ENCODE measurements at regions not wholly inside any gene's neighbourhood (a gene's known extent, or its start where the extent isn't known, plus 50 kb on each side); places are given as distances from the start of the nearest gene placed in this dataset.
"Not testable (repeated sequence)": the region's sequence is repeated elsewhere in the genome, so short reads cannot be mapped to it uniquely, and the experiment has no call there.

DNA sequence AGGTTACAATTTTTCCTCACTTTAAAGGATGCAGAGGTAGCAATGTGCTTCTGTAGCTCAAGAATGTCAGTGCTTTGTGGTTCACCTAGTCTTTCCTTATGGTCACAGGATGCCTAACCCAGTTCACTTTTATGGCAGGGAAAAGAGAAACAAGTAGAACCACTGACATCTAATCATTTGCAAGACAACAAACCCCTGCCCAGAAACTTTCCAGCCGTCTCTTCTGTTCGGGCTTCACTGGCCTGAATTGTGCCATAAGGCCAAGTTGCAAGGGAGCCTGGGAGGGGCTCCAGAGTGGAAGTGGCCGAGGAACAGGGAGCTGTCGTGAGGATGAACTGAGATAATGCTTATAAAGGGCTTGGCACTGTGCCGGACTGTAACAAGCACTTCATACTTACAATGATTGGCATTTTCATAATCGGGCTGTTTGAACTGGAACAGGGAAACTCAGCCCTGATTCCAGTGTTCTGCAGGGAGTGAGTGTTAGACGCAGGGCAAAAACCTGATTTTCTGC is 212.6 kb downstream of the BCAS1 start:
- FAIRE-seq (no peak), DNase-seq (ENCODE audit: low spot score) (no peak)

DNA sequence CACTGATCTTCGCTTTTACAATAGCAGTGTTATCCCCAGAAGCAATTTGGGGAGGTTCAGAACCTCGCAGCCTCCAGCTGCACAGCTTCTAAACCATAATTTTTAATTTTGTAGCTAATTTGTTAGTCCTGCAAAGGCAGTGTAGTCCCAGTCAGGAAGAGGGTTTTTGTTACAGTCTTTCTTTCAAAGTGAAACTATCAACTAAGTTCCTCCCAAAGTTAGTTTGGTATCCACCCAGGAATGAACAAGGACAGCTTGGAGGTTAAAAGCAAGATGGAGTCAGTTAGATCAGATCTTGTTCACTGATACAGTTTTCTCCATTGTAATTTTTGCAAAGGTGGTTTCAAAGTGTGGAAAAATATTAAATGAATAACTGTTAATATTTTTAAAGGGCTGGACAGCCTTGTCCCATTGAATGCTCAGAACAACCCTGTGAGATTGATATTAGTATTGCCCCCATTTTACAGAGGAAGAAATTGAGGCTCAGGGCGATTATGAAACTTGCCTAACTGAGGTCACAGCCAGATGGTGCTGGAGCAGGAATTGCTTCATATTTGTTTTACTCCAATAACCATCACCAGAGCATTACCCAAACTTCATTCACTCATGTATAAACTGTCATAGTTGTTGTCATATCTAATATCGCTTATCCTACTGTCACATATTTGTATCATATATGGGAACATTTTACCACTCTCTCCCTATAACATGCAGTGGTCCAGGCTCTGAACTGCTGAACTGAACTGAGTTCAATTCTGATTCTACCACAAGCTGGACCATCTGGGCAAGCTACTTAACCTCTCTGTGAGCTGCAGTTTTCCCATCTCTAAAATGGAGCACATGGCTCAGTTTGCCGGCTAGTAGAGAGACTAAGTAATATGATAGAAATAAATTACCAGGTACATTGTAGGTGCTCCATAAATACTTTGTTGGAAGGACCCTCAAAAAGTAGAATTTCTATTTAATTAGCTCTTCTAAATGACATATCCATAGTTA is 213.8 kb downstream of the BCAS1 start:
- FAIRE-seq (no peak), DNase-seq (ENCODE audit: low spot score) (no peak)

DNA sequence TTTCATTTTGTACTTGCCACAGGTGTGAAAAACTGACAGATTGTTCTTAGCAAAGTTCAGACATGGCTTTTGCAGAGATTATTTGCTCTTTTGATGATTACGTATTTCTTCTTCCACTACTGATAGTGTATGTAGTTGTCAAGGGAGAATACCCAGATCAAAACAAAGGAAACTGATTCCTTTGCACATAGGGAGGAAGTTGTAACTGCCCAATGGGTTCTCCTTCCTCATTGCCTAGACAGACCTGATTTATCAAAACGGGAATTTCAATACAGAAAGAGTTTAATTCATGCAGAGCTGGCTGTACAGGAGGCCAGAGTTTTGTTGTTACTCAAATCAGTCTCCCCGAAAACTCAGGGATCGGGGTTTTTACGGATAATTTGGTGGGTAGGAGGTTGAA is 214.7 kb downstream of the BCAS1 start:
- FAIRE-seq (no peak), DNase-seq (ENCODE audit: low spot score) (no peak)

DNA sequence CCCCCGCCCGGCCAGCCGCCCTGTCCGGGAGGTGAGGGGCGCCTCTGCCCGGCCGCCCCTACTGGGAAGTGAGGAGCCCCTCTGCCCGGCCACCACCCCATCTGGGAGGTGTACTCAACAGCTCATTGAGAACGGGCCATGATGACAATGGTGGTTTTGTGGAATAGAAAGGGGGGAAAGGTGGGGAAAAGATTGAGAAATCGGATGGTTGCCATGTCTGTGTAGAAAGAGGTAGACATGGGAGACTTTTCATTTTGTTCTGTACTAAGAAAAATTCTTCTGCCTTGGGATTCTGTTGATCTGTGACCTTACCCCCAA is 215.8 kb downstream of the BCAS1 start:
- FAIRE-seq; DNase-seq (ENCODE audit: low spot score): not testable (repeated sequence)

DNA sequence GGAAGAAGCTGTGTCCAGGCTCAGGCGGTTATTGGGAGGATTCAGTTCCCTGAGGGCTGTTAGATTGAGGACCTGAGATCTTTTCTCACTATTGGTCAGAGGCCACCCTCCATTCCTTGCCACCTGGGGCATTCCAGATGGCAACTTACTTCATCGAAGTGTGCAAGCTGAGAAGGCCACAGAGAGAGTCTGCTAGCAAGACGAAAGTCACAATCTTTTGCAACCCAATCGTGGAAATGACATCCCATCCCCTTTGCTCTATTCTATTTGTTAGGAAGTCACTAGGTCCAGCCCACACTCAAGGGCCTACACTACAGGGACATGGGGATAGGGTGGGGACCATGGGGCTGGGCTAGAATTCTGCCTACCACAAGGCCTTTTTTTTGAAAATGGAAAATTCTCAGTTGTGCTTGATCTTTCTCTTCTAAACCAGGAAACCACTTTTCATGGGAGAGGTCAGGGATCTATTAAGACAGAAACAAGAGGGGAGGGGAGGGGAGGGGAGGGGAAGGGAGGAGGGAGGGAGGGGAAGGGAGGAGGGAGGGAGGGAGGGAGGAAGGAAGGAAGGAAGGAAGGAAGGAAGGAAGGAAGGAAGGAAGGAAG is 217.2 kb downstream of the BCAS1 start:
- FAIRE-seq (no peak), DNase-seq (ENCODE audit: low spot score) (no peak)

DNA sequence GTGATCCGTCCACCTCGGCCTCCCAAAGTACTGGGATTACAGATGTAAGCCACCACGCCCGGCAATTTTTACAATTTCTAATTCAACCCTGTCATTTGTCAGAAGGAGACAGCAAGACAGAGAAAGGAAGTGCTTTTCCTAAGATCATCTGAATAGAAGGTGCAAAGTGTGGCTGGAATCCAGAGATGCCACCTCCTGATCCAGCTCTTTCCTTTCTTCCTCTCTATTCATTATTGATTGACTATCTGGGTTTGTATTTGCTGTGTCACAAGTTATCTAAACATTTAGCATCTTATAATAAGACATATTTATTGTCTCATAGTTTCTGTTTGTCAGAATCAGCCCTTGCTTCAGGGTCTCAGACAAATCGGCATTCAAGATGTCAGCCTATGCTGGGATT is 217.7 kb downstream of the BCAS1 start:
- DNase-seq (ENCODE audit: low spot score) = no peak
- FAIRE-seq = no peak

DNA sequence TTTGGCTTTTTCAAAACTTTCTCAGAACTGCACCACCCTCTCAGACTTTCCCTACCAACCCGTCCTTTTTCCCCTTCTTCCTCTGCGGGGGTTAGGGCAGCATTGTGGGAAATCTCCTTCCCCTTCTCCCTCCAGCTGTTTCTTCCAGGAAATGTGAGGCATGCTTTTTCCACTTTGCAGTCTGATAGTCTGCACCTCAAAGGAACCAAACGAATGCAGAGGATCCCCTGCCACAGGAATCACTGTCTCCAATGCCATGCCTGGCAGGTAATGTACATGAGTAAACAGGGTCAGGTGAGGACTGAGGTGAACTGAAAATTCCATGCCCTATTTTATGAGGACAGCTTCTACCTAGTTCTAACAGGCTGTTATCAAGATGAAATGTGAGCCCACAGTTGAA is 218.4 kb downstream of the BCAS1 start:
- DNase-seq (ENCODE audit: low spot score) = no peak
- FAIRE-seq = no peak

DNA sequence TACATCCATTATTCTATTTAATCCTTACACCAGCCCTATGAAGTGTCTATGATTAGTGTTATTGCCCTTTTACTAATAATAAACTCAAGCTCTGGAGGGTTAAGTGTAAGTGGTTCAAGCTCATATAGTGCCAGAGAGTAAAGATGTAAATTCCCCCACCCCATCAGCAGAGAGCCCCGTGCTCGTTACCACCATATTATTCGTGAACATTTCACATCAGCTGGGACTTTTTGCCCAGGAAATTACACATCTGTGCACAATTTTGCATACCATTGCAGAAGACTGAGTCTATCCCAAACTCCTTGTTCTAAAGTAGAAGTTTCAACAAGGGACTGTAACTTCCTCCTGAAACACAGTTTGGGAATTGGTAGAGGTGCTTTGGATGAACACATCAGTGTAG is 220.1 kb downstream of the BCAS1 start:
- DNase-seq (ENCODE audit: low spot score) = no peak
- no peak for FAIRE-seq

DNA sequence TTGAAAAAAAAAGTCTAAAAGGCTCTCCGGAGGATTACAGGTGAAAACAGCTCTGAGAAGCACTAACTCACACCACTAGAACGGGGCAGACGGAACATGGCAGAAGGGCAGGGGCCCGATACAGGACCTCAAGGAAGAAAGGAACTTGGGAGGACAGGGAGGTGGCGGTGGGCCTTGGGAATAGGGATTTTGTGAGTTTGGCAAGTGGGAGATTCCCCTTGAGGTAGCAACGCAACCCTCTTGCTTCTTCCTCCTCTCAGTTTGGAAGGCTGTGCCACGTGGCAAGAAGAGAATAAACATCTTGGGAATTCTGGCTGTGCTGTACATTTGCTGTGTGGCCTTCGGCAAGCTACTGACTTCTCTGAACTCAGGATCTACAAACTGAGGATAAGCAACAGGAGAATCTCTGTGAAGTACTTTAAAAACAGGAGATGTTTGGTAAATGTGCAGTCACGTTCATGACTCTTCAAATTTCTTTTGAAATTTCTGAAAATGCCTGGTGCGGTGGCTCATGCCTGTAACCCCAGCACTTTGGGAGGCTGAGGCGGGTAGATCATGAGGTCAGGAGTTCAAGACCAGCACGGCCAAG is 220.8 kb downstream of the BCAS1 start:
- FAIRE-seq = no peak
- DNase-seq (ENCODE audit: low spot score) = no peak

DNA sequence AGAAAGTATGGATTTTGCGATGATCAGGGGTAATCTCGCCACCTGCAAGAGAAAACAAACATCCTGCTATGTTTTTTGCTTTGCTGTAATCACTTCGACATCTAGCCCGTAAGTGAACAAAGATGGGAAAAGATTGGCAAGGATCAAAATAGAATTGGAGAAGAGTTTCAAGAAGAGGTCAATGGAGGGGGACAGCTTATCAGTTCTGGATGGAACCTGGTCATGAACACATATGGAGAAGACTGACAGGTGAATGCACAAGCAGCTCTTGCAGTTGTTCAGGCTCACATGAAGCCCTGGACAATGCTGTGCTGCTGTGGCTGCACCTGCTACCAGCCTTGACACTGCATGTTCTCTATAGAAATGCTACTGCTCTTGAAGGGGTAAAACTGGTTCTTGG is 222.1 kb downstream of the BCAS1 start:
- FAIRE-seq = no peak
- DNase-seq (ENCODE audit: low spot score) = no peak

DNA sequence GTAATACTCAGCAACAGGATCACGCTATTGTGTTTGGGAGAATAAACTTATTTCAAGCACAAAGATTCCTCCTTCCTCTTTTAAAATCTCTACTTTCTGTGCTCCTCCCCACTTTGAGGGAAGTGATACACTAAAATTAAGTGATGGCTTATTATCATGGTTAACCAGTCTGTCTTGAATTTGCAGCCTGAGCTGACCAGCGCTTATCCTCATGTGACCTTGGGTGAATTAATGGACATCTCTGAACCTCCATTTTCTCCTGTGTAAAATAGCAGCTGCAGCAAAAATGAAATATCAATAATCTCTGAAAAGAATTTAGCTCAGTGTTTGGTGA is 222.6 kb downstream of the BCAS1 start:
- DNase-seq (ENCODE audit: low spot score) (no peak), FAIRE-seq (no peak)

DNA sequence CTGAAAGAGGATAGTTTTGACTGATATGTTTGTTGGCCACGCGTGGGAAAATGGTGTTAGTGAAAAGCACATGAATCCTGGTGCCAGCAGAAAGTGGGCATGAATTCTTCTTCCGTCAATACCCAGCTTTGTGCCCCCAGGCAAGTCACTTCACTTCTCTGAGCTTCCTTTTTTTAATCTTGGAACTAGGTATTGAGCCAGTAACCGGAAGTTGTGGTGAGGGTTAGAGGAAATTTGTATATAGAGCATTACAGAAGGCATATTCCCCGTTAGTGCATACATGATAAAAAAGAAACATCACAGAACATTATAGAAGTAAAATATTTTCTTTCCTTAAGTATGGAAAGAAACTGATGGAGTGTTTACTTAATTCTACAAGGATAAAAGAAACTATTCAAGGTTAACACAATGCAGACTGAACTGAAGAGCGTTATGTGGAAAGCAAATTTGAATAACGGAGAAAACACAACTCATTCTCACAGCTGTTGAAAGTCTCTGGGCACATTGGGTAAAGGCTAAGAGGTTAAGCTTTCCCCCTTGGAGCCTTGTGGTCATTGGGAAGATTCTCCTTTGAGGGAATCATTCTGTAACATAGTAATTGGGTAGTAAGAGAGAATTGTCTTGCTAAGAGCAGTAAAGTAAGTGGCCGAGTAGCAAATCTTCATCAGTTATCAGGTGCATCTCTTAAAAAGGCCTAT is 223.1 kb downstream of the BCAS1 start:
- FAIRE-seq (no peak), DNase-seq (ENCODE audit: low spot score) (no peak)

DNA sequence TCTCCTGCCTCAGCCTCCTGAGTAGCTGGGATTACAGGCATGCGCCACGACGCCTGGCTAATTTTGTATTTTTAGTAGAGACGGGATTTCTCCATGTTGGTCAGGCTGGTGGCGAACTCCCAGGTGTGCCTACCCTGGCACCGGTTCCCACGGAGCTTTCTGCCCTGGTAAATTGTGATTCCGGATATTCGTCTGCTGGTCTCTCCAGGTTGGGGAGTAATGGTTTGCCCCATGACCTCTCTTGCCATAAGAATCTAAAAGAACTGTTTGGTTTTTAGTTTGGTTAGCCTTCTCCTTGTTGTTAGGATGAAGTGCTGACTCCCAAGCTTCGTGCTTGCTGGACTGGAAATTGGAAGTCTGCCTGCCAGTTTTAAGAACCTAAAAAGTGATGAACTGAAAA is 223.8 kb downstream of the BCAS1 start:
- FAIRE-seq (no peak), DNase-seq (ENCODE audit: low spot score) (no peak)

DNA sequence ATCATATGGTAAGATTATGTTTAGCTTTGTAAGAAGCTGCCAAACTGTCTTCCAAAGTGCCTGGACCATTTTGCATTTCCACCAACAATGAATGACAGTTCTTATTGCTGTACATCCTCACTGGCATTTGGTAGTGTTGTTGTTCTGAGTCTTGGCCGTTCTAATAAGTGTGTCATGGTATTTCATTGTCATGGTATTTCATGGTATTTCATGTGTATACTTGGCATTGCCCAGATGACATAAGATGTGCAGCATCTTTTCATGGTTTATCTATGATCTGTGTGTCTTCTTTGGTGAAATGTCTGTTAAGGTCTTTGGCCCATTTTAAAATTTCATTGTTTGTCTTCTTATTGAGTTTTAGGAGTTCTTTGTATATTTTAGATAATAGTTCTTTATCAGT is 224.4 kb downstream of the BCAS1 start:
- FAIRE-seq (no peak), DNase-seq (ENCODE audit: low spot score) (no peak)

DNA sequence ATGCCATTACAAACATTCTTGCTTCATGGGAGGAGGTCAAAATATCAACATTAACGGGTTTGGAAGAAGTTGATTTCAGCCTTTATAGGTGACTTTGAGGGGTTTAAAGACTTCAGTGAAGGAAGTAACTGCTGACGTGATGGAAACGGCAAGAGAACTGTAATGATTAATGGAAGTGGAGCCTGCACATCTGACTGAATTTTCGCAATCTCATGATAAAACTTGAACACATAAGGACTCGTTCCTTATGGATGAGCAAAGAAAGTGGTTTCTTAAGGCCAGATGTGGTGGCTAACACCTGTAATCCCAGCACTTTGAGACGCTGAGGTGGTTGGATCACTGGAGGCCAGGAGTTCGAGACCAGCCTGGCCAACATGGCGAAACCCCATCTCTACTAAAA is 226.1 kb downstream of the BCAS1 start:
- DNase-seq (ENCODE audit: low spot score) (no peak), FAIRE-seq (no peak)

DNA sequence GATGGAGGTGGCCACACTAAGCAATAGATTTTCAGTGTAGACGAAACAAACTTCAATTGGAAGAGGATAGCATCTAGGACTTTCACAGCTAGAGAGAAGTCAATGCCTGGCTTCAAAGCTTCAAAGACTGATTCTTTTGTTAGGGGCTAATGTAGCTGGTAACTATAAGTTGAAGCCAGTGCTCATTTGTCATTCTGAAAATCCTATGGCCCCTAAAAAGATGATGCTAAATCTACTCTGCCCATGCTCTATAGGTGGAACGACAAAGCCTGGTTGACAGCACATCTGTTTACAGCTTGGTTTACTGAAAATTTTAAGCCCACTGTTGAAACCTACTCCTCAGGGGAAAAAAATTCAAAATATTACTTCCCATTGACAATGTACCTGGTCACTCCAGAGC is 226.7 kb downstream of the BCAS1 start:
- no peak for FAIRE-seq
- DNase-seq (ENCODE audit: low spot score) = no peak

DNA sequence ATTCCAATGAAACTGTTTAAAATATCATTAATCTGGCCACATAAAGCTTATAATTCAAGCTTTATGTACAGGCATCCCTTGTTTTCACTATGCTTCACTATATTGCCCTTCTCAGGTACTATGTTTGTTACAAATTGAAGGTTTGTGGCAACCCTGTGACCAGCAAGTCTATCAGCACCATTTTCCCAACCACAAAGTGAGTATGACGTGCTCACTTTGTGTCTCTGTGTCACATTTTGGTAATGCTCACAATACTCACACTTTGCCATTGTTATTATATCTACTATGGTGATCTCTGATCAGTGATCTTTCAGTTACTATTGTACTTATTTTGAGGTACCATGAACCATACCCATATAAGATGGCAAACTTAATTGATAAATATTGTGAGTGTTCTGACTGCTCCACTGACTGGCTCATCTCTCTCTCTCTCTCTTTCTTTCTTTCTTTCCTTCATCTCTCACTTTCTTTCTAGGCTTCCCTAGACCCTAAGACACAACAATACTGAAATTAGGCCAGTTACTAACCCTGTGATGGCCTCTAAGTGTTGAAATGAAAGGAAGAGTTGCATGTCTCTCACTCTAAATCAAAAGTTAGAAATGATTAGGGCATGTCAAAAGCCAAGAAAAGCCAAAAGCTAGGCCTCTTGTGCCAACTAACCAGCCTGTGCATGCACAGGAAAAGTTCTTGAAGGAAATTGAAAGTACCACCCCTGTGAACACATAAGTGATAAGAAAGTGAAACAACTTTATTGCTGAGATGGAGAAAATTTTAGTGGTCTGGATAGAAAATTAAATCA is 227.9 kb downstream of the BCAS1 start:
- FAIRE-seq = no peak

DNA sequence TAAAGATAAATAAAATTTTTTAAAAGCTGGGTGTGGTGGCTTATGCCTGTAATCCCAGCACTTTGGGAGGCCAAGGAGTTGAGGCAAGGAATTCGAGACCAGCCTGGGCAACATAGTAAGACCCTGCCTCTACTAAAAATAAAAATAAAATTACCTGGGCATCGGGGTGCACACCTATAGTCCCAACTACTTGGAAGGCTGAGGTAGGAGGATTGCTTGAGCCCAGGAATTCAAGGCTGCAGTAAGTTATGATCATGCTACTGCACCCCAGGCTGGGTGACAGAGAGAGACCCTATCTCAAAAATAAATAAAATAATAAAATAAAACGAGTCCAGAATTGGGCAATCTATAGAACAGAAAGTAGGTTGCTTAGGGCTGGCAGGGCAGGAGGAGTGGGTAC is 228.7 kb downstream of the BCAS1 start:
- FAIRE-seq = no peak
- no peak for DNase-seq (ENCODE audit: low spot score)

More for the DNA sequence above, 227.9 kb downstream of the BCAS1 start:
- DNase-seq (ENCODE audit: low spot score) = no peak

DNA sequence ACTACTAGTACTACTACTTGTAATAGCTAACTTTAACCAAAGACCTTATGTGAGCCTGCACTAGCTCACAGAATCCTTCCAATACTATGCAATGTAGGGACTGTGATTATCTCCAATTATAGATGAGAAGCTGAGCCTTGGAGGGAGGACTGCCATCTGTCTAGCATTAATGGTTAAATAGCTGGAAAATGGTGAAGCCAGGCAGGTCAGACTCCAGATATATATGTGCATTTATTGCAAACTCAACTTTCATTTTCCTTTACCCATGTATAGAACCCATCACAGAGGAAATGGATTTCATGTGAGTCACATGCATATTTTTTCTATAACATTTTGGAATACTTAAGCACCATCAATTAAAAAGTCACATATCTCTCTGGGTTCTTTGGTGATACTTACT is 229.9 kb downstream of the BCAS1 start:
- FAIRE-seq (no peak), DNase-seq (ENCODE audit: low spot score) (no peak)

DNA sequence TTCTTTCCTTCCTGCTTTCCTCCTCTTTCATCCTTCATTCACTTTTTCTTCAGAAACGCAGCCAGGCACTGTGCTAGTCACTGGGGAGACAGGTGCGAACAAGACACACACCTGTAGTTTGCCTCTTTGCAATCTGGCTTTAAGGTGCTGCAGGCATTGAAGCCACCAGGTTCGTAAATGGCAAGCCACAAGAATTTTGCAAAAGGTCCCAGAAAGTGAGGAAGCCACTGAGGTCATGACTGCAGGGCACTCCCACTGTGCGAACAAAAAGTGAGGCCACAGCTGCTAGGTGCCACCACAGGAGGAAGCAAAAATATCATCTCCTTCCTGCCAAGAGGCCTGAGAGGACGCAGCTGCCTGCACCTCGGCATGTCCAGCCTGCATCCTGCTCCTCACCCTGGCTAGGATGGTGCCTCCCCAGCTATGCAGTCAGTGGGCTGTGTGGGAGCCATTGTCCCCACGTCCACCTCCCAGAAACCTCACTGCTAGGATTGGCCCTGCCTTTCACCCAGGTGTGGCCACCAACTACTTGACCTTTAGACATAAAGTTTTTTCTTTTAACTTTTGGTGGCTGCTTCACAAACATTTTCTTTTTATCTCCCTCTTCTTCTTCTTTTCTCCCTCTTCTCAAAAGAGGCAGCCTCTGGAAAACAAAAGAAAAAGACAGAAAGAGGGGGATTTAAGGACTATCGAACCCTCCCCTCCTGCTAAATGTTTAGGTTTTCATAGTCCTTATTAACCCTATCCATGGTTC is 230.8 kb downstream of the BCAS1 start:
- DNase-seq (ENCODE audit: low spot score) = peak; percentile 49
- no peak for FAIRE-seq

All from urothelium cell line (cell line).